Uterus (tissue), 2 donors: ENCODE measurements at regions not wholly inside any gene's neighbourhood (a gene's known extent, or its start where the extent isn't known, plus 50 kb on each side); places are given as distances from the start of the nearest gene placed in this dataset.

Source experiments
- POLR2A ChIP-seq, 2 donors: fragments of 450-650 bp; IDR thresholded peaks; one replicate each; pipeline ENCODE4 v1.6.1; 2016; ENCODE audit warnings: antibody characterized with exemption in 2 of 2, mild to moderate bottlenecking in 1 of 2, moderate library complexity in 1 of 2
- TF ChIP-seq, protein P1 (sequence below), 4 experiments: fragments of 200-600 bp in 2 of 4; fragments of 450-650 bp in 2 of 4; sonication (generic) in 2 of 4; IDR thresholded peaks; one replicate each; pipeline ENCODE4 v1.5.1; 2016 to 2019; ENCODE audit warnings: antibody characterized with exemption in 4 of 4, mild to moderate bottlenecking in 2 of 4, moderate library complexity in 1 of 4

DNA sequence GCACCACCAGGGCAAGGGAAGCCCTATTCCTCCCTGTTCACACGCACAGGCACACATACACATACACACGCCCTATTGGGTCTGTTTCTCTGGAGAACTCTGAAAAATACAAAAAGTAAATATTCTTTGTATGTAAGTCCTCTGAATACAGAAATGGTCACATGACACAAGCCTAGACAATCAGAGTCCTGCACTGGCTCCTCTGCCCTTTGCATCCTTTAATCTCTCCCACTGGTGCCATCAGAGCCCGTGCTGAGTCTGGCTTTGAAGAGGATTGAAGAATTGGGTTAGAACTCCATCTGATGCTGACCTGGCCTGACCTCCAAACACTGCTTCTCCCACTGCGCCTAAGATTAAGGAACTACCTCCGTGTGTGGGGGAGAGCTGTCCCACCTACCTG lies 273.2 kb upstream of the TBX3 start:
- TF ChIP-seq POLR2A (IDR thresholded peaks at IDR 0.05), result no peak
- TF ChIP-seq, protein P1, sequence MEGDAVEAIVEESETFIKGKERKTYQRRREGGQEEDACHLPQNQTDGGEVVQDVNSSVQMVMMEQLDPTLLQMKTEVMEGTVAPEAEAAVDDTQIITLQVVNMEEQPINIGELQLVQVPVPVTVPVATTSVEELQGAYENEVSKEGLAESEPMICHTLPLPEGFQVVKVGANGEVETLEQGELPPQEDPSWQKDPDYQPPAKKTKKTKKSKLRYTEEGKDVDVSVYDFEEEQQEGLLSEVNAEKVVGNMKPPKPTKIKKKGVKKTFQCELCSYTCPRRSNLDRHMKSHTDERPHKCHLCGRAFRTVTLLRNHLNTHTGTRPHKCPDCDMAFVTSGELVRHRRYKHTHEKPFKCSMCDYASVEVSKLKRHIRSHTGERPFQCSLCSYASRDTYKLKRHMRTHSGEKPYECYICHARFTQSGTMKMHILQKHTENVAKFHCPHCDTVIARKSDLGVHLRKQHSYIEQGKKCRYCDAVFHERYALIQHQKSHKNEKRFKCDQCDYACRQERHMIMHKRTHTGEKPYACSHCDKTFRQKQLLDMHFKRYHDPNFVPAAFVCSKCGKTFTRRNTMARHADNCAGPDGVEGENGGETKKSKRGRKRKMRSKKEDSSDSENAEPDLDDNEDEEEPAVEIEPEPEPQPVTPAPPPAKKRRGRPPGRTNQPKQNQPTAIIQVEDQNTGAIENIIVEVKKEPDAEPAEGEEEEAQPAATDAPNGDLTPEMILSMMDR (IDR thresholded peaks at IDR 0.05), result no peak
